NCI-H1694 (cell line): ENCODE measurements at regions not wholly inside any gene's neighbourhood (a gene's known extent, or its start where the extent isn't known, plus 50 kb on each side); places are given as distances from the start of the nearest gene placed in this dataset.
A peak's percentile ranks its signal among the peaks of the same experiment; 100 is the strongest.
"Not testable (repeated sequence)": the region's sequence is repeated elsewhere in the genome, so short reads cannot be mapped to it uniquely, and the experiment has no call there.

Experiments used
- DNase-seq: peaks from one replicate; lab custom pipeline; 2025; lab: John Stamatoyannopoulos, UW

DNA sequence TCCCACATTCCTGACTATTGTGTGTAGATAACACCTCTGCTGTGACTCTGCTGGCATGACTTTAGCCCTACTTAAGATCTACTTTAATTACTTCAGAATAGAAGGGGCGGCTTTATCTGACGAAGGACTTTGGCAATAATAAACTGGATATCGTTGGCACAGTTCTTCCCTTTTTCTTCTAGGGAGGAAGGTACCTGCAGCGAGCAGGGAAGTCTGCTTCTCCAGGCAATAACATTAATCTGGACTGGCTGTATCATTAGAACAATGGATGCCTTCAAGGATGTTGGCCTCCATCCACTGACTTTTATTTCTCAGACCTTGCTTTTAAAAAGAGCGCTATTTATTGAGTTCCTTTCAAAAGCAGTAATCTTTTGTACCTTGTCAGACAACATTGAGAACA lies 172.6 kb upstream of the THSD7A start:
- DNase-seq = no peak

DNA sequence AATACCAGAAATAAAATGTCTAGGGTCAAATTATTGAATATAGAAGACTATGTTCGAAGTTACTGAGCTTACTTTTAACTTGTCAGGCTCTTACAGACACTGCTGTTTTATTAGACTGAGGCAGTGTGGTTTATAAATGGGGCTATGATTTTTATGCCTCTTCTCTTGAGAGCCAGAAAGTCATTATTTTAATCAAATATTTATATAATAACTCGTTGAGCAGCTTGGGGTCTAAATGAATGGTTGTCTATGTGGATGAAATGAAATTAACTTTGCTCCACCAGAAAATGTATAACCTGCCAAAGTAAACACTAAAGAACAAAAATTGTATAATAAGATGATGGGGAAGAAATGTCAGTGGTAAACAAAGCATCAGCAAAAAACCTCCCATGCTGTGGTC lies 175.6 kb upstream of the THSD7A start:
- no peak for DNase-seq

DNA sequence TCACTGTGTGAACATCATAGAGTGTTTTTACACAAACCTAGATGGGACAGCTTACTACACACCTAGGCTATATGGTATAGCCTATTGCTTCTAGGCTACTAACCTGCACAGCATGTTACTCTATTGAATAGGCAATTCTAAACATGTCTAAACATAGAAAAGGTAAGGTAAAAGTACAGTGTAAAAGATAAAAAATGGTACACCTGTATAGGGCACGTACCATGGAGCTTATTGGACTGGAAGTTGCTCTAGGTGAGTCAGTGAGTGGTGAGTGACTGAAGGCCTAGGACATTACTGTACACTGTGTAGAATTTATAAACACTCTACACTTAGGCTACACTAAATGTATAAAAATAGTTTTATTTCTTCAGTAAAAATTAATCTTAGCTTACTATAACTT lies 182.0 kb upstream of the THSD7A start:
- DNase-seq = no peak

DNA sequence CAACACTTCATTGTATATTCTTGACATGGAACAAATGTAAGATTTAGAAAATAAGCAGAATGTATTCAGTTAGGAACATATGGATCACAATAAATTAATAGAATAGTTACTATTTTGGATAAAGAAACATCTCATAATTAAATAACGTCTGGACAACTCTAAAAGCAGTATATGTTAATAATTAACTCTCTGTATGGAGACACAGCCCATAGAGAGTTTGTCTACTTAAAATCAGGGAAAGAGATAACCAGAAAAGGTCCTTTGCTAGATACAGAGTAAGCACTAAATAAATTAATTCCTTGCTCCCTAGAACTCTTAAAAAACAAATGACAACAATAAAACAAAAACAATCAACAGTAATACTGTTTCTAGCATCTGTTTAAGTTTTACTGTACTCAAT lies 184.4 kb upstream of the THSD7A start:
- DNase-seq = no peak

DNA sequence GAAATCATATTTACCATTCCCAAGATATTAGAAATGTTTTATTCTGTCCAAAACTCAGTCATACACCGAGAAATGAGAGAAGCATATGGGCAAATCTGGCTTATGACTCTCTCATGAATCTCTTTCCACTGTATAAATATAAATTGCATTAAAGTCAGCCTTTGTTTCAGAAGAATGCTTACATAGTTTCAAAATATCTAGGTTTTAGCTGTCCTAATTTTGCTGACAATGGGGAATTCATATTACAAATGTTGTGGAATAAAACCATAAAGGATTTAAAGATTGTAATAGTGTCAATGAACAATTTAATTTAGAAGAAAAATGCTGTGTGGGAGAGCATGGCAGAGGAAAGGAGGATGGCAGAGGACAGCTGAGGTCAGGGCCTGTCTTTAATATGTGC lies 185.0 kb upstream of the THSD7A start:
- no peak for DNase-seq

DNA sequence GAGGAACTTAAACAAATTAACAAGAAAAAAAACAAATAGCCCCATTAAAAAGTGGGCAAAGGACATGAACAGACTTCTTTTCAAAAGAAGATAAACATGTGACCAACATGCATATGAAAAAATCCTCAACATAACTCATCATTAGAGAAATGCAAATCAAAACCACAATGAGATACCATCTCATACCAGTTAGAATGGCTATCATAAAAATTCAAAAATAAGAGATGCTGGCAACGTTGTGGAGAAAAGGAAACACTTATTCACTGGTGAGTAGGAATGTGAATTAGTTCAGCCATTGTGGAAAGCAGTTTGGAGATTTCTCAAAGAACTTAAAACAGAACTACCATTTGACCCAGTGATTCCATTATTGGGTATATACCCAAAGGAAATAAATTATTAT lies 189.1 kb upstream of the TMEM106B start:
- DNase-seq = not testable (repeated sequence)

DNA sequence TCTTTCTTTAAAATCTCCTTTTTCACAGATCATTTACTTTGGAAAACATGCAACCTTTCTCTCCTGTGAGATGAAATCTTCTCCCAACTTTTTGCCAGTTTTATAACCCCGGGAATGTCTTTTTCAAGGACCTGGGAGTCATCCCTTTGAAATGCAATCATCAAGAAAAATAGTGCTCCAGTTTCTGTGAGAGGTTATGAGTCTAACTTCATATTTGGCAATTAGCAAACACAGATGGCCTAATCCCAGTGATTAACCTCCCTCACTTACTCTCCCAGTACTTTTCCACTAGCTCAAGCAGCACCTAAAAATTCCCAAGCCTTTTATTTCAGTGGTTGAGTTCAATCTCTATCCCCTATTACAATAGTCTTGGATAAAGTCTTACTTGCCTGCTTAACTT lies 185.8 kb upstream of the TMEM106B start:
- no peak for DNase-seq

DNA sequence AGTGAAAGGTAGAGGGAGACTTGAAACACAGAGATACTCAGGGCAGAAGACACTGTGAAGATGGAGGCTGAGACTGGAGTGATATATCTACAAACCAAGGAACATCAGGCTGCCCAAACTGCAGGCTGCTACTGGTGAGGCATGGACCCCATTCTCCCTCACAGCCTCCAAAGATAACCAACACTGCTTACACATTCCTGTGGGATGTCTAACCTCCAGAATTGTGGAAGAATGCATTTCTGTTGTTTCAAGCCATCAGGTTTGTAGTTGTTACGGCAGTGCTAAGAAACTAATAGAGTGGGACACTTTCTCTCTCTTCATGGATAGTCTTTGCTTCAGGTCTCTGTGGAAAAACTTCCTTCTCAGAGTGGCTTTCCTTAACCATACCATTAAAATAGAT lies 182.6 kb upstream of the TMEM106B start:
- DNase-seq = no peak

DNA sequence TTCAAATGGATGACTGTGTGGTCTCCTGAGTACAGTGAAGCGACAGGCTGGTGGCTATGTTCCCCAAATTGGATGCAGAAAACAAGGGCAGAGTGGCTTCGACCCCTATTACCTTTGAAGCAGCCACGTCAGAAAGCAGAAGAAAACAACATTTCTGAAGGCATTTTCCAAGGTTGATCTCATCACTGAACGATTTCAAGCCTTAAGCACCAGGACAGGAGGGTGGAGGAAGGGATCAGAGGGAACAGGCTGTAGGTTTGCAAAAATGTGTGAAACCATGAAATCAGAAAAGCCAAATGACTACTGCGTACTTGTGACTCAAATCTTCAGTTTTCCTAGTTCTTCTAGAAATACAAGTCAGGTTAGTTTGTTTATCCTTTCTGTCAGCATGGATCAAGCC lies 181.0 kb upstream of the TMEM106B start:
- no peak for DNase-seq

DNA sequence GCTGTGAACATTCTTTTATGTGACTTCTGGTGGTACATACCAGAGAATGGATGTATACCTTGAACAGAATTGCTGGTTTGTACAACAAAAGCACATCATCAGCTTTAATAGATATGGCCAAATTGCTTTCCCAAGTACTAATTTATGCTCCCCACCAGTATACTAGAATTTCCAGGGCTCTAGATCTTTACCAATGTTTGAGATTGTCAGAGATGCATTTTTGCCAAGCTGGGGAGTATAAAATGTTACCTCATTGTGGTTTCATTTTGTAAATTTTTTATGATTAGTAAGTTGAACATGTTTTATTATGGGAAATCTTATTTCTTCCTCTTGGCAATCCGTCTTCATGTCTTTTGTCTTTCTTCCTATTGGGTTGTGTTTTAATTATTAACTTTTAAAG lies 179.9 kb upstream of the TMEM106B start:
- no peak for DNase-seq

DNA sequence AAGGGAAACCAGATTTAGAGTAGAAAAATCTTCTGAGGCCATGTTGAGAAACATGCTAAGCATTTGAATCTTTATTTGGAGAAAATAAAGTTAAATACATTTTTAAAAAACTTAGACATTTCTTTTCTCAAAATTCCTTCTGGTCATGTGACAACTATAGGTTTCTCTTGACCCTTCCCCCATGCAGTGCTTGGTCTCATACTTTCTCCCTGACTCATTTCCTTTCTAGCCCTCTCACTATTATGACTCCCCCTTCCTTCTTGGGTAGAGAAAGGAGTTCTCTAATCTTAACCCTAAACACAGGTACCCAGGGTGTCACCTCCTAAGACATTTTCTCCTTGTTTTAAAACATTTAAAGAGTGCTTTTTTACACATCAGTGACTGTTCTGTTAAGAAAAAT lies 179.5 kb upstream of the TMEM106B start:
- DNase-seq = no peak

DNA sequence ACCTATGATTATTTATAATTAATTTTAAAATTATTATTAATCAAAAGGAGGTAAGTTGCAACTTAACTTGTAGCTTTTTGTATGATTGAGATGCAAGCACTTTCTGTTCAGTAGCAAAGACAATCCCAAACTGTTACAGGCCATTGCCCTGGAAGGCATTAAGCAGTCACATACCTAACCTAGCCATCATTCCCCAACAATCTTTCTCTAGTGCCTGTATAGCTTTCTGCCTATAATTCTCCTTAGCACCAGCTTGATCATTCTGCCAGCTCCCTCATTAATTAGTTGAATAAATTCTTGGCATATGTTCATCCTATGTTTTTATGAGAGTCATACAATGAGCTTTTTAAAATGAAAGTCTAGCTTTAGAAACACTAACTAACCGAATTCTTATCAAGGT lies 178.9 kb upstream of the TMEM106B start:
- no peak for DNase-seq

DNA sequence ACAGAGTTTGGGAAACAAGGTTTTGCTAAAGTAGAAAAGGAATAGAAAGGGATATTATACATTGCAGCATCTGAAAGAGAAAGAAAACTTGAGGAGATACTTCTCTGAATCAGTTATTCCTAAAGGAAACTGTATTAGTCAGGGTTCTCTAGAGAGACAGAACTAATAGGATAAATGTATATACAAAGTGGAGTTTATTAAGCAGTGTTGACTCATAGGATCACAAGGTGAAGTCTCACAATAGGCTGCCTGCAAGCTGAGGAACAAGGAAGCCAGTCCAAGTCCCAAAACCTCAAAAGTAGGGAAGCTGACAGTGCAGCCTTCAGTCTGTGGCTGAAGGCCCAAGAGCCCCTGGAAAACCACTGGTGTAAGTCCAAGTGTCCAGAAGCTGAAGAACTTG lies 167.6 kb upstream of the TMEM106B start:
- DNase-seq = not testable (repeated sequence)

DNA sequence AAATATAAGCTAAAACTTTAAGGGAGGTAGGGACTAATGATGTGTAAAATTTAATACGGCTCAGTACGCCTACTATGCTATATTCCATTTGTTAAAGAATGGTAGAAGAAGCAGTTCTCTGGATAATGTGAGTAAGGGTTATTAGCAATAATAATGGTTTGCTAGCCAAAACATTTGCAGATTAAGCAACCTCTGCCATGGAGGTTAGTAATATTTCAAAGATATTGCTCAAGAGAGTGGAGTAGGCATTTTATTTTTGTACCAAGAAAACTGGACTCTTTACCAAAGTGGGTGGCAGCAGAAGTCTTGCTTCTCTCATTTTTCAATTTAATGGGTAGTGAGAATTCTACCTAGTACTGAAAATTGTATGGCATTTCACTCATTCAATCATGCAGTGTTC lies 158.9 kb upstream of the TMEM106B start:
- DNase-seq = no peak

DNA sequence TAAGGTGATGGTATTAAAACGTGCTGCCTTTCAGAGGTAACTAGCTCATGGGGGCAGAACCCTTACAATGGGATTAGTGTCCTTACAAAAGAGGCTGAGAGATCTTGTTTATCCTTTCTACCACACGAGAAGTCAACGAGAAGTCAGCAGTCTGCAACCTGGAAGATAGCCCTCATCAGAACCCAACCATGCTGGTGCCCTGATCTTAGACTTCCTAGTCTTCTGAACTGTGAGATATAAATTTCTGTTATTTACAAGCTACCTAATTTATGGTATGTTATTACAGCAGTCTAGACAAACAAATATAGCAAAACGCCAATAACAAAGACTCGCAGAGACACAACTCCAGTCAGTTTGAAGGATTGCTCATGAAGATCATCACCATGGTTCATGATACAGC lies 157.5 kb upstream of the TMEM106B start:
- no peak for DNase-seq

DNA sequence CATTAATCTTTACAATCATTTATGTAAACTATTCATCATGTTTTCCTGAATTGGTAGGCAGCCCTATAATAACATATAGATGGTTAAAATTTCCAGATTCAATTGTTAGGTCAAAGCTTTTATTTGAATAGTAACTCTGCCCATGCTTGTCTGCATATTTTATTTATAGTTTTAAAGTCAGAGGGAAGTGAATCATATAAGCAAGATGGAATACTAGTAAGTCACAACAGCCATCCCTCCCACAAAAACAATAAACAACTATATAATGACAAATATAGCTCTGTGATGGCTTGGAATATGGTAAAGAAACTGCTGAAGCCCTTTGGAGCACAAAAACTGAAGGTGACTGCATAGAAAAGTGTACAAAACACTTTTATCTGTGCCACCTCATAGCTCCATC lies 156.3 kb upstream of the TMEM106B start:
- DNase-seq = no peak

DNA sequence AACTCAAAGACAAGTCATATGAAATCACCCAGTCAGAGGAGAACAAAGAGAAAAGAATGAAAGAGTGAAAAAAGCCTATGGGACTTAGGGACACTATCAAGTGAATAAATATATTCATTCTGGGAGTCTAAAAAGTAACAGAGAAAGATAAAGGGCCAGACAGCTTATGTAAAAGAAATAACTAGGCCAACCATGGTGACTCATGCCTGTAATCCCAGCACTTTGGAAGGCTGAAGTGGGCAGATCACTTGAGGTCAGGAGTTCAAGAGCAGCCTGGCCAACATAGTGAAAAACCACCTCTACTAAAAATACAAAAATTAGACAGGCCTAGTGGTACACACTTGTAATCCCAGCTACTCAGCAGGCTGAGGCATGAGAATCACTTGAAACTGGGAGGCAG lies 154.7 kb upstream of the TMEM106B start:
- DNase-seq = no peak

DNA sequence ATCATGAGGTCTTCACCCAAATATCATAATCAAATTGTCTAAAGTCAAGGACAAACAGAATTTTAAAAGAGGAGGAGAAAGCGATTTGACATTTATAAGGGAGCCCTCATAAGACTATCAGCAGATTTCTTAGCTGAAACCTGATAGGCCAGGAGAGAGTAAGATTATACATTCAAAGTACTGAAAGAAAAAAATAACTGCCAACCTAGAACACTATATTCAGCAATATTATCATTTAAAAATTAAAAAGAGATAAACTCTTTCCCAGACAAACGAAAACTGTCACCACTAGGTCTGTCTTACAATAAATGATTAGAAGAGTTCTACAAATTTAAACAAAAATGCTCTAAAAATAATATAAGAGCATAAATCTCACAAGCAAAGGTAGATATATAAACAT lies 154.1 kb upstream of the TMEM106B start:
- no peak for DNase-seq

DNA sequence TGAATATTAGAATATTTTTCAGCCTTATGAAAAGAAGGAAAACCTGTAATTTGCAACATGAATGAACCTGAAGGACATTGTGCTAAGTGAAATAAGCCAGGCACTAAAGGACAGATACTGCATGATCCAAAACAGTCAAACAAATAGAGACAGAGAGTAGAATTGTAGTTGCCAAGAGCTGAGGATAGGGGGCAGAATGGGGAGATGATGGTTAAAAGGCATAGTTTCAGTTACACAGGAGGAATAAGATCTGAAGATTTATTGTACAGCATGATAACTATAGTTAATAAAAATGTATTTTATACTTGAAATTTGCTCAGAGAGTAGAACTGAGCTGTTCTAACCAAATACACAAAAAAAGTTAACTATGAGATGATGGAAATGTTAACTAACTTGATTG lies 149.0 kb upstream of the TMEM106B start:
- no peak for DNase-seq

DNA sequence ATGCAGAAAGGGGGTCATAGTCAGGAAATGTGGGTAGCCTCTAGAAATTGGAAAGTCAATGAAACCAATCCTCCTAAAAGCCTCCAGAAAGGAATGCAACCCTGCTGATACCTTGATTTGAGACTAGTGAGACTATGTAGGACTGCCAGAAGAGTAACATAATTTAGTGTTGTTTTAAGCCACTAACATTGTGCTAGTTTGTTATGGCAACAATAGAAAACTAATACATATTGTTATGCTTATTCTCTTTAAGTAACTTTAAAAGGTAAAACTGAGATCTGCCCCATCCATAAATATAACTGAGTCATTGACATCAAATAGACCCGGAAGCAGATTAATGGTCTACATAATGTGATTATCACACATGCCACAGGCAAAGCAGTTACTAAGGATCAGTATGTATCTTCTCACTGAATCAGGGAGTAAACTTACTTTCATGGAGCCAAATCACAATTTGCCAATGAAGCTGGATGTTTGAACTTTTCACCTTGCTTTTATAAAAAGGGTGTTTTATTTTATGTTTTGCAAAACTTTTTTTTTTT lies 146.4 kb upstream of the TMEM106B start:
- no peak for DNase-seq

DNA sequence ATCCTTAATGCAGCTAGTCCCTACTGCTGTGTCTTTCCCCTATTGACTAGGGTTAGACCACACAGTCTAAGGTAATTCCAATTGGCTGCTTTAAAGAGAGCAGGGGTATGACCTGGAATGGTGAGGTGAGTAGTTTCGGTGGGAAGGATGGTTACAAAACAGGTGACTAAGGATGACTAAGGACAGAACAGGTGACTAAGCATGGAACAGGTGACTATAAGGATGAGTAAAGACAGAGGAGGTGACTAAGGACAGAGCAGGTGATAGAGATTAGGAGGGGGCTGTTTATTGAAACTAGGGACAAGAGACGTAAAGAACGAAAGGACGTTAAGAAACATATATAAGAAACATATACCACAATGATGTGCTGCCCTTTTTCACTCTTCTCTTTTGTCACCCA lies 145.1 kb upstream of the TMEM106B start:
- no peak for DNase-seq

DNA sequence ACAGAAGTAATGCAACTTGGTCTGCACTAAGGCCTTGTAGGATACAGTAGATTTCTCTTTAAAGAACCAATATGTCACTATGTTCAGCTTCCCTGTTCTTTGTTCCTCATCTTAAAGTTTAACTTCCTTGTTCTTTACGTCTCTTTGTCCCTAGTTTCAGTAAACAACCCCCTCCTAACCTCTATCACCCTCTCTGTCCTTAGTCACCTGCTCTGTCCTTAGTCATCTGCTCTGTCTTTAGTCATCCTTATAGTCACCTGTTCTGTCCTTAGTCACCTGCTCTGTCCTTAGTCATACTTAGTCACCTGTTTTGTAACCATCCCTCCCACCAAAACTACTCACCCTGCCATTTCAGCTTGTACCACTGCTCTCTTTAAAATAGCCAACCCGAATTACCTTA lies 144.6 kb upstream of the TMEM106B start:
- no peak for DNase-seq

DNA sequence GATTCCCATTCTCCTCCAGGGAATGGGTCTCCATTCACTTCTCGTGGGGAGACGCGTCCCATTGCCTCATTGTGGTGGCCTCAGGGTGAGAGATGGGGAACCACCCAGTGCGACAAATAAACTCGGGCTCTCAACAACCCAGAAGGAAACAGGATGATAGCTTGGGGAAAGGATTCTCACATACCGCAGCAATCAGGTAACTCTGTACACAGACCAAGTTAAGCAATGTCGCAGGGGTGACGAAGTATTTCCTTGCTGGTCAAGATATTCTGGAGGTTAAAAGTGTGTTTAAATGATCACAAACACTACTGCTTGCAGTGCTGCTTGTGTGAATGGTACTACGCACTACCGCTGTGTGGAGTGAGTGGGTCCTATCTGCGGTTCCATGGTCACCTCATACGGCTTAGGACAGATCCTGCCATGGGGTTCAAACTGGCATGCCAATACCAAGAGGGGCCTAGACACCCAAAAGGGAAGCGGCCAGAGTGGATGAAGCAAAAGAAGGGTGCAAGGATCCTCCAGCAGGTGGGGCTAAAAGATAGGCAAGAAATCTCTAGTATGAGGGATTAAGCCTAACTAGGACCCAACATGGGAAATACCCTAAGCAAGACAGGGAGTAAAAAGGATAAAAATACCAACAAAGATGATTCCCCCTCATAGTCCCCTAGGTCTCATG lies 143.8 kb upstream of the TMEM106B start:
- peak; percentile 56 for DNase-seq

DNA sequence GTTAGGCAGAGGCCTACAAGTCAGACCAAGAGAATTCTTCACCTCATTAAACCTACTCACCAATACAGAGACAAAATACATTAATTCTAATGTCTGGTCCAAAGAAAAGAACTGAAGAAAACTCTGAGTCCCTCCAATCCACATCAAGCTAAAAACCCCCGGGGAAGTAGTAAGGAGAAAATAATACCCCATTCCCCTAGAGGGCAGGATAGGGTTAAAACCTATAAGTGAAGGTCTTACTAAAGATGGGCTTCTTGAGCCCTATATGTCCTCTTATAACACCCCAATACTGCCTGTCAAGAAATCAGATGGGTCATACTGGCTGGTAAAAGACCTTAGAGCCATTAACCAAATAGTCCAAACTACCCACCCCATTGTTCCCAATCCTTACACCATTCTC lies 141.3 kb upstream of the TMEM106B start:
- DNase-seq = no peak

DNA sequence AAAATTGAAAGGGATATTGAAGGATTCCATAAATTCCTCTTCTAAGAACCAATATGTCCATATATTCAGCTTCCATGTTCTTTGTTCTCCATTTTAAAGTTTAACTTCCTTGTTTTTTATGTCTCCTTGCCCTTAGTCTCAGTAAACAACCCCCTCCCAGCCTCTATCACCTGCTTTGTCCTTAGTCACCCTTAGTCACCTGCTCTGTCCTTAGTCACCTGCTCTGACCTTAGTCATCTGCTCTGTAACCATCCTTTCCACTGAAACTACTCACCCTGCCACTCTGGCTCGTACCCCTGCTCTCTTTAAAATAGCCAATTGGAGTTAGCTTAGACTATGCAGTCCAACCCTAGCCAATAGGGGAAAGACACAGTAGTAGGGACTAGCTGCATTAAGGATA lies 136.2 kb upstream of the TMEM106B start:
- DNase-seq = no peak
